Stomach (tissue), 8 donors: ENCODE measurements at regions not wholly inside any gene's neighbourhood (a gene's known extent, or its start where the extent isn't known, plus 50 kb on each side); places are given as distances from the start of the nearest gene placed in this dataset.

Experiments used
- DNase-seq, 2 donors: peaks; one replicate each; pipeline versions ENCODE4 v3.0.0 to v3.0.0-alpha.2; 2013 to 2019
- H3K27ac ChIP-seq, 5 donors: fragments of 200-600 bp in 4 of 5; sonication (generic) in 4 of 5; one replicate each; pipeline ENCODE4 v1.5.1; 2013 to 2019; ENCODE audit warnings: mild to moderate bottlenecking in 1 of 5, moderate library complexity in 1 of 5
- H3K27me3 ChIP-seq, 3 donors: fragments of 200-600 bp; sonication (generic); one replicate each; pipeline ENCODE4 v1.5.1; 2017 to 2019; ENCODE audit warnings: mixed run types in 1 of 3
- H3K36me3 ChIP-seq, 4 donors: fragments of 200-600 bp; sonication (generic); 1 replicate in 3 of 4; 2 replicates in 1 of 4; pipeline ENCODE4 v1.5.1; 2016 to 2019
- H3K4me1 ChIP-seq, 4 donors: fragments of 200-600 bp; sonication (generic); one replicate each; pipeline ENCODE4 v1.5.1; 2016 to 2019
- H3K4me3 ChIP-seq, 4 donors: fragments of 200-600 bp; sonication (generic) in 3 of 4; one replicate each; pipeline ENCODE4 v1.5.1; 2016 to 2019; ENCODE audit warnings: mild to moderate bottlenecking in 1 of 4
- H3K9me3 ChIP-seq, 4 donors: fragments of 200-600 bp; sonication (generic); one replicate each; pipeline ENCODE4 v1.5.1; 2016 to 2019
- CTCF ChIP-seq, 7 experiments: fragments of 450-650 bp in 4 of 7; fragments of 200-600 bp in 3 of 7; sonication (generic) in 3 of 7; IDR thresholded peaks; one replicate each; pipeline ENCODE4 v1.5.1; 2016 to 2019; ENCODE audit warnings: antibody characterized with exemption in 7 of 7, control low read depth in 2 of 7, mild to moderate bottlenecking in 1 of 7
- EP300 ChIP-seq: sonication (generic); formaldehyde crosslinking; IDR thresholded peaks from one replicate; pipeline ENCODE4 v1.6.1; 2017; ENCODE audit warnings: antibody characterized with exemption
- POLR2A ChIP-seq, 4 donors: fragments of 450-650 bp; IDR thresholded peaks; one replicate each; pipeline ENCODE4 v1.6.1; 2016; ENCODE audit warnings: antibody characterized with exemption in 4 of 4, control low read depth in 2 of 4, mild to moderate bottlenecking in 1 of 4, moderate library complexity in 1 of 4
- POLR2AphosphoS5 ChIP-seq, 3 donors: sonication (generic); formaldehyde crosslinking; IDR thresholded peaks; one replicate each; pipeline ENCODE4 v1.6.1; 2016; ENCODE audit warnings: antibody characterized with exemption in 3 of 3
- WGBS, 5 donors: extraction: QIAGEN DNeasy Blood & Tissue Kit in 3 of 5; methylation state at CpG; one replicate each; pipeline versions ENCODE4 v1.1.5 to v1.1.7; 2013 to 2018; 5-methylcytosine and 5-hydroxymethylcytosine counted together
- intact Hi-C: fragments of 100-400 bp; cut with DNase I; formaldehyde crosslinking; loops from one replicate; pipeline ENCODE4 v1.15.1; 2023; ENCODE audit warnings: low total_unique reads
- donor health status: healthy with polysubstance abuse.
- donor health status: Bipolar disorder and iron deficiency.
- donor health status: healthy.

DNA sequence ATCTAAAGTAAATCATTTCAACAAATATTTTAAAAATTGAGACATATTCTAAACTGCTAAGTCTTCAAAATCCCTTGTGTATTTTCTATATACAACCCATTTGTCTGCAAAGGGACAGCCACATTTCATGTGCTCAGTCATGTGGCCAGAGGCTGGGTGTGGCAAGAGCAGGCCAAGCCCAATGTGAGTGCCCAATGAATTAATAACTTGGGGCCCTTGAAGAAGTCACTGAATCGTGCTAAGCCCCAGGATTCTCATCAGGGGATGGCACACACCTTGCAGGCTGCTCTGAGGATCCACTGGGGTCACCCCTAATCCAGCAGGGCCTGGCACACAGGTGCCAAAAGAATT, 78.2 kb upstream of the SMIM23 start:
- H3K36me3 ChIP-seq: no peaks in the 10 kb centered on the region
- intact Hi-C loops: no loop called here
- H3K4me1 ChIP-seq: no peaks in the 10 kb centered on the region
- H3K27me3 ChIP-seq: peaks cover 0 to 8% (median 0%) of the 10 kb centered on the region in 3 donors
- H3K27ac ChIP-seq: no peak overlapping the region
- WGBS, 5 donors: 53 to 87% (median 72%) methylated on average over 1 of the region's 1 CpG
- H3K4me3 ChIP-seq: no peak overlapping the region
- no peak for DNase-seq
- no peaks in the 10 kb centered on the region for H3K9me3 ChIP-seq
- TF ChIP-seq POLR2A (IDR thresholded peaks at IDR 0.05) (no peak), EP300 (no peak), POLR2AphosphoS5 (IDR thresholded peaks at IDR 0.05) (no peak), CTCF (IDR thresholded peaks at IDR 0.05) (no peak)

- Histone ChIP-seq H3K4me1 (no peaks in the 10 kb centered on the region), H3K4me3 (no peak overlapping the region), H3K9me3 (no peaks in the 10 kb centered on the region), H3K27me3 (peaks cover 0 to 1% (median 0%) of the 10 kb centered on the region in 3 donors), H3K36me3 (no peaks in the 10 kb centered on the region), H3K27ac (no peak overlapping the region)
- intact Hi-C loops: no loop called here
- WGBS, 5 donors: 81 to 90% (median 86%) methylated on average over 5 of the region's 5 CpGs
- TF ChIP-seq POLR2A (IDR thresholded peaks at IDR 0.05) (no peak), POLR2AphosphoS5 (IDR thresholded peaks at IDR 0.05) (no peak), EP300 (no peak), CTCF (IDR thresholded peaks at IDR 0.05) (no peak)
- DNase-seq: no peak
Observed at GRCh38 chr5:171709930-171710329, 75.7 kb upstream of the SMIM23 start.

DNA sequence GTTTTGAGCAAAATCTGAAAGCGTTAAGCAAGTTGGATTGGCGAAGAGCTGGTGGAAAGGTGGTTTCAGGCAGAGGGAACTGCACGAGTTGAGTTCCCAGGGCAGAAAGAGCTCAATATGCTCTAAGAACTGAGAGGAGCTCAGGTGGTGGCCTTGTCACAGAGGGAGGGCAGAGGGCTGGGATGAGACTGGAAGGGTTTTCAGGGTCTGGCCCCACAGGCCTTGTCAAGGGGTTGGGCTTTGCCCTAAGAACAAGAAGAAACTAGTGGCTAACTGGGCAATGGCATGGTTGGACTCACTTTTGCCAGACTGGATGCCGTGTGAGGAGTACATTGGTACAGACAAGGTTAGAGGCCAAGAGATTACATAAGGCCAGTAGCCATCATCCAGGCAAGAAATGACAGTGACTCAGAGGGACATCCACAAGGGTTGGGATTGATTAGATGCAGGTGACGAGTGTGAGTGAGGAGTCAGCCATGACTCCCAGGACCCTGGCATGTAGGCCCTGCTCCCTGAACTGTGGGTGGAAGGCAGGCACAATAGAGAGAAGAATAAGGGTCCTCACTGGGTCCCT, 75.1 kb upstream of the SMIM23 start:
- Histone ChIP-seq H3K9me3 (no peaks in the 10 kb centered on the region), H3K4me3 (no peak overlapping the region), H3K27me3 (no peaks in the 10 kb centered on the region), H3K4me1 (no peaks in the 10 kb centered on the region), H3K27ac (no peak overlapping the region), H3K36me3 (no peaks in the 10 kb centered on the region)
- intact Hi-C loops: no loop called here
- DNase-seq: no peak
- 91 to 94% (median 92%) methylated on average over 5 of the region's 5 CpGs for WGBS, 5 donors
- no peak for TF ChIP-seq POLR2A (IDR thresholded peaks at IDR 0.05)
- no peak for TF ChIP-seq CTCF (IDR thresholded peaks at IDR 0.05)
- TF ChIP-seq POLR2AphosphoS5 (IDR thresholded peaks at IDR 0.05): no peak
- TF ChIP-seq EP300: no peak

- 80 to 86% (median 85%) methylated on average over 6 of the region's 6 CpGs for WGBS, 5 donors
- H3K4me3 ChIP-seq: no peak overlapping the region
- H3K4me1 ChIP-seq: no peaks in the 10 kb centered on the region
- no peaks in the 10 kb centered on the region for H3K36me3 ChIP-seq
- DNase-seq: no peak
- intact Hi-C loops: no loop called here
- no peaks in the 10 kb centered on the region for H3K27me3 ChIP-seq
- no peaks in the 10 kb centered on the region for H3K9me3 ChIP-seq
- H3K27ac ChIP-seq: no peak overlapping the region
- no peak for TF ChIP-seq EP300
- TF ChIP-seq CTCF (IDR thresholded peaks at IDR 0.05): no peak
- no peak for TF ChIP-seq POLR2AphosphoS5 (IDR thresholded peaks at IDR 0.05)
- no peak for TF ChIP-seq POLR2A (IDR thresholded peaks at IDR 0.05)
Observed at GRCh38 chr5:171711571-171711970, 74.0 kb upstream of the SMIM23 start.
